IgD-negative memory B cell (primary cell): ENCODE measurements at regions not wholly inside any gene's neighbourhood (a gene's known extent, or its start where the extent isn't known, plus 50 kb on each side); places are given as distances from the start of the nearest gene placed in this dataset.

Experiments
- H3K27ac Mint-ChIP-seq, 3 donors: one replicate each; pipeline ENCODE4 v1.8.0; 2020 to 2022; ENCODE audit warnings: mild to moderate bottlenecking in 3 of 3, mixed read lengths in 3 of 3, moderate library complexity in 1 of 3
- H3K27me3 Mint-ChIP-seq: one replicate; pipeline ENCODE4 v1.8.0; 2021; ENCODE audit warnings: mixed read lengths
- H3K36me3 Mint-ChIP-seq: one replicate; pipeline ENCODE4 v1.8.0; 2020; ENCODE audit warnings: mild to moderate bottlenecking, mixed read lengths
- H3K4me1 Mint-ChIP-seq, 3 donors: one replicate each; pipeline ENCODE4 v1.8.0; 2020 to 2022; ENCODE audit warnings: mixed read lengths in 3 of 3, mild to moderate bottlenecking in 1 of 3
- H3K4me3 Mint-ChIP-seq, 4 donors: one replicate each; pipeline ENCODE4 v1.8.0; 2020 to 2022; ENCODE audit warnings: mild to moderate bottlenecking in 4 of 4, mixed read lengths in 4 of 4, moderate library complexity in 3 of 4
- H3K9me3 Mint-ChIP-seq, 3 donors: one replicate each; pipeline ENCODE4 v1.8.0; 2020 to 2021; ENCODE audit warnings: mixed read lengths in 3 of 3, mild to moderate bottlenecking in 1 of 3

DNA sequence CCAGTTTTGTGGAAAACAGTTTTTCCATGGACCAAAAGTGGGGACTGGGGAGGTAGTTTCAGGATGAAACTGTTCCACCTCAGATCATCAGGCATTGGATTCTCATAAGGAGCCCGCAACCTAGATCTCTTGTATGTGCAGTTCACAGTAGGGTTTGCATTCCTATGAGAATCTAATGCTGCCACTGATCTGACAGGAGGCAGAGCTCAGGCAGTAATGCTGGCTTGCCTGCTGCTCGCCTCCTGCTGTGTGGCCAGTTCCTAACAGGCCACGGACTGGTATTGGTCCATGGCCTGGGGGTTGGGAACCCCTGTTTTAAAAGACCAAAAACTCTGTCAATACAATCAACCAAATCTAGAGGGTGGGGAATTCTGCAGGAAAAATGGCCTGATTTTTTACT is 100.0 kb upstream of the EOLA2 start:
- Mint-ChIP-seq H3K27me3 (no peaks in the 10 kb centered on the region), H3K36me3 (peaks cover 3% of the 10 kb centered on the region), H3K9me3 (peaks cover 0 to 3% (median 2%) of the 10 kb centered on the region in 3 donors), H3K27ac (no peak overlapping the region), H3K4me3 (no peak overlapping the region), H3K4me1 (no peaks in the 10 kb centered on the region)

DNA sequence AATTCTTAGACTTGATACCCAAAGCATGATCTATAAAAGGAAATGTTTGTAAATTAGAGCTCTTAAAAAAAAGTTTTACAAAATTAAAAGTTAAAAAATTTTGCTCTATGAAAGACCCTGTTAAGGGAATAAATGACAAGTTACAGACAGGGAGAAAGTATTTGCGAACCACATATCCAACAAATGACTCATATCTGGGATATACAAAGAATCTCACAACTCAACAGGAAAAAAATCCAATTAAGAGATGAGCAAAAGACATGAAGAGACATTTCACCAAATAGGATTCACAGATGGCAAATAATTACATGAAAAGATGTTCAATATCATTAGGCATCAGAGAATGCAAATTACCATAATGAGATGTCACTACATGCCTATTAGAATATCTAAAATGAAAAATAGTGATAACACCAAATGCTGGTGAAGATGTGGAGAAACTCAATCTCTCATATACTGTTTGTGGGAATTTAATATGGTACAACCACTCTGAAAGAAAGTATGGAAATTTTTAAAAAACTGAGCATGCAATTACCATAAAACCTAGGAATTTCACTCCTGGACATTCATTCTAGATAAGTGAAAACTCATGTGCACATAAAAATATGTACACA is 100.8 kb upstream of the EOLA2 start:
- H3K27ac Mint-ChIP-seq: no peak overlapping the region
- no peaks in the 10 kb centered on the region for H3K27me3 Mint-ChIP-seq
- peaks cover 3% of the 10 kb centered on the region for H3K36me3 Mint-ChIP-seq
- peaks cover 0 to 6% (median 2%) of the 10 kb centered on the region in 3 donors for H3K9me3 Mint-ChIP-seq
- no peak overlapping the region for H3K4me3 Mint-ChIP-seq
- no peaks in the 10 kb centered on the region for H3K4me1 Mint-ChIP-seq

DNA sequence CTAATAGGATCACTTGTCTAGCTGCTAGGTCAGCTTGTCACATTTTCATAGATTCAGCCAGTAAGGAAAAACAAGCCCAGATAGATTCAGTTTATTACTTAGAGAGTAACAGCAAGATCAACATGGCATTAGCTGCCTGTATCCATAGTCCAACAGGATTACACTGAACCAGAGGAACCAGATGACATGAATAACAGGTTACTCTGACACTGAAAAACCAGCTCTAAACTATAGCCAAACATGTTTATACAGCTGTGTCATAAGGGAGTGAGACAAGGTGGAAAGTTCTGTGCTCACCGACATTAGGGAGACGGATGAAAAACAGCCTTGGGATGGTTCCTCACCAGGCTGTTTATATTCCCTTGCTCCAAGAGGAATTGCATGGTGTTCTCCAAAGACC is 102.9 kb upstream of the EOLA2 start:
- Mint-ChIP-seq H3K4me1 (peaks cover 0 to 1% (median 0%) of the 10 kb centered on the region in 3 donors), H3K36me3 (peaks cover 4% of the 10 kb centered on the region), H3K4me3 (no peak overlapping the region)

DNA sequence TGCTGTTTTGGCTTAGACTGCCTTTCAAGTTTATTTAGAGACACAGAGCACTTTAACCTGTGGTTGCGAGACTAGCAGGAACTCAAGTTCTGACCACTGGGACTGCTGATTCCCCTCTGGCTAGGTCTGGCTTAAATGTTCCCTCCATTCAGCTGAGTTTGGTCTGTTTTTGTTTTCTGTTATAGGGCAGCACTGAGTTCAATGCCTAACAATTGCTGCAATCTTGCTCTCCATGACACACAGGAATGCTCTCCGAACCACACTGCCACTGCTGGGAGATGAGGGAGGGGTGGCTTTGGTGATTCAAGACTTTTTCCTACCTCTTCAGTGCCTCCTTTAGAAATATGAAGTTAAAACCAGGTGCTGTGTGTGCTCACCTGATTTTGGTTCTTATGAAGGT is 106.3 kb upstream of the EOLA2 start:
- Mint-ChIP-seq H3K27me3 (peaks cover 5% of the 10 kb centered on the region), H3K9me3 (peaks cover 3 to 6% (median 4%) of the 10 kb centered on the region in 3 donors), H3K4me1 (peaks cover 0 to 1% (median 0%) of the 10 kb centered on the region in 3 donors), H3K4me3 (no peak overlapping the region), H3K27ac (no peak overlapping the region), H3K36me3 (peaks cover 4% of the 10 kb centered on the region)

More for the DNA sequence above, 102.9 kb upstream of the EOLA2 start:
- no peak overlapping the region for H3K27ac Mint-ChIP-seq
- H3K27me3 Mint-ChIP-seq: peaks cover 3% of the 10 kb centered on the region
- peaks cover 4 to 6% (median 4%) of the 10 kb centered on the region in 3 donors for H3K9me3 Mint-ChIP-seq

DNA sequence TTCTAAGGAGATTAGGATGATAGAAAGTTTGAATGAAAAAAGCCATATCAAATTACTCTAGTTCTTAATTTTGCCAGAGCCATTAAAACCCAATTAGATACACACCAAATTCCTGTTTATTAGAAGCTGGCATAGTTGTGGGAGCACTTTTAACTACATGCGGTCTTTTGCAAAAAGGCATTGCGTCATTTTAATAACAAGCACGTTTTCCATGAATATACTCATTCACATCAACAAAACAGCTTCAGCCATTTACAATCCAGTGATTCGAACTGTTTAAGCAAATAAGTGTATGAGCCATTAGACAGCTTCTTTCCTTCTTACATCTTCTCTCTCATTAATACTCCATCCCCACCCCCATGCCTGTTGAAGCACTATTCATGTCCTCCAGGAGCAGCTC is 109.5 kb upstream of the EOLA2 start:
- no peak overlapping the region for H3K4me3 Mint-ChIP-seq
- H3K9me3 Mint-ChIP-seq: peaks cover 3 to 6% (median 4%) of the 10 kb centered on the region in 3 donors
- no peak overlapping the region for H3K27ac Mint-ChIP-seq
- H3K4me1 Mint-ChIP-seq: peaks cover 0 to 1% (median 0%) of the 10 kb centered on the region in 3 donors
- peaks cover 5% of the 10 kb centered on the region for H3K27me3 Mint-ChIP-seq
- peaks cover 1% of the 10 kb centered on the region for H3K36me3 Mint-ChIP-seq

DNA sequence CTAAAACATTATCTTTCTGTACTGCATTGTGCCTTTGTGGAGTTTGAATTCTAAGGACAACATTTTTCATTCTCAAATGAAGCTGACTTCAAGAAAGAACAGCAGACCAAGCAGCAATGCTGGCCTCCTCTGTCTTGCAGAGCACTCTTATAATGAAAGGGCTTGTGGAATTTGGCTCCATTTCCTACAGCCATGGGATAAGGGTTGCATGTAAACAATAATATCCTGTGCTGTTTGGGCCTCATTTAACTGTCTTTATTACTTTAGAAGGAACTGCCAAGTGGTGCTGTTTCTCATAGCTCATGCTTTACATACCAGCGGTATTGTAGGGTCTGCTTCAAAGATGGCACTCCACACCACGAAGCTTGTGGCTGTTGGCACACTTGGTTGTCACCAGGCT is 111.4 kb upstream of the EOLA2 start:
- Mint-ChIP-seq H3K9me3 (peaks cover 0 to 6% (median 3%) of the 10 kb centered on the region in 3 donors), H3K36me3 (peaks cover 1% of the 10 kb centered on the region), H3K27me3 (peaks cover 5% of the 10 kb centered on the region), H3K4me1 (peaks cover 0 to 1% (median 0%) of the 10 kb centered on the region in 3 donors), H3K4me3 (no peak overlapping the region), H3K27ac (no peak overlapping the region)

DNA sequence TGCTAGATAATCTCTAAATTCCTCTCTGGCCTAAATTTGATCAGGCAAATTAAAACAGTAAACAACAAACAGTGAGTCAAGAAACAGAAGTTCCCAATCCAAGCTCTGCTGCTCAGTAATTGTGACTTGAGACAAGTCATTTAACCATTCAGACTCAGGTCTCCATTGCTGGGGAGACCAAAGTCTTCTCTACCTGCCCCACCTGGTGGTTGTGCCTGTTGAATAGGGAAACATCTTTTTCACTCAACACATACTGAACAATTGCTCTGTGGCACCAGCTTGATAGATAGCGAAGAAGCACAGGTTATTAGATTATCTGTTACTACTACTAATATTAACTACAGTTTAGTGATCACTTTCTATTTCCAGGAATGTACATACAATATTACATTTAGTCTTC is 112.1 kb upstream of the EOLA2 start:
- H3K9me3 Mint-ChIP-seq: peaks cover 0 to 3% (median 2%) of the 10 kb centered on the region in 3 donors
- H3K27ac Mint-ChIP-seq: no peak overlapping the region
- H3K36me3 Mint-ChIP-seq: no peaks in the 10 kb centered on the region
- peaks cover 2% of the 10 kb centered on the region for H3K27me3 Mint-ChIP-seq
- H3K4me3 Mint-ChIP-seq: no peak overlapping the region
- no peaks in the 10 kb centered on the region for H3K4me1 Mint-ChIP-seq

DNA sequence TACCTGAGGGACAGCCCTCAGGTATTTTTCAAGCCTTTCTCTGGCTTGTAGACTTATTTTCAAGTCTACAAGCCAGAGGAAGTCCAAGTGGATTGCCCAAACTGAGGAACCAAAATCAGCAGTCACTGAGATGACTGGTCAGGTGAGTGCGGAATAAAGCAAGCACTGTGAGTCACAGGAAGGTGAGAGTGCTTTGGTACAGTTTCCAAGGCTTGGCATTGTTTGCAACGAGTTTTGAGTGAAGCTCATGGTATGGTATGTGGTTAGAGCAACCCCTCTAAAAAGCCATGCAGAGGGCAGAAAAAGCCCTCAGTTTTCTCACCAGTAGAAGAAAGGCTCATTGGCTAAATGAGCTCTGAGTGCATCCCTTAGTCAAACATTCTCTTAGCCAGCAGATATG is 112.8 kb upstream of the EOLA2 start:
- no peak overlapping the region for H3K4me3 Mint-ChIP-seq
- H3K36me3 Mint-ChIP-seq: no peaks in the 10 kb centered on the region

DNA sequence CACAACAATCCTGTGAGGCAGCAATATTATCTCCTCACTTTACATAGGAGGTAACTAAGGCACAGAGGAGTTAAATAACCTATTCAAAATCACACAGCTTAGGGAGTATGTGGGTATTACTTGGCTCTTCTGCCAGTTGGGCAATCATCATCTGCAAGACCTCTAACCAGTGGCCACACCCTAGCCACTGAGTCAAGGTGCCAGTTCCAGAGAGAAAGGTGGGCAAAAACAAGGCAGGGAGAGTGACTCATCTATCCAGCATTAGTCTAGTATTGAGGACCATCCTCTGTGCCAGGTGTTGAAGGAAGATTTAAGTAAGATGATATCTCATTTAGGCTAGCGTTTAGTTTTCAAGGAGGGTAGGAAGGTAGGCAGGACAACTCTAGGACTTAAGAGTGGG is 113.9 kb upstream of the EOLA2 start:
- no peaks in the 10 kb centered on the region for H3K9me3 Mint-ChIP-seq
- peaks cover 2% of the 10 kb centered on the region for H3K27me3 Mint-ChIP-seq
- no peaks in the 10 kb centered on the region for H3K4me1 Mint-ChIP-seq
- H3K36me3 Mint-ChIP-seq: no peaks in the 10 kb centered on the region
- H3K27ac Mint-ChIP-seq: no peak overlapping the region
- H3K4me3 Mint-ChIP-seq: no peak overlapping the region

More for the DNA sequence above, 112.8 kb upstream of the EOLA2 start:
- H3K9me3 Mint-ChIP-seq: peaks cover 0 to 1% (median 0%) of the 10 kb centered on the region in 3 donors
- no peak overlapping the region for H3K27ac Mint-ChIP-seq
- no peaks in the 10 kb centered on the region for H3K4me1 Mint-ChIP-seq
- peaks cover 2% of the 10 kb centered on the region for H3K27me3 Mint-ChIP-seq

DNA sequence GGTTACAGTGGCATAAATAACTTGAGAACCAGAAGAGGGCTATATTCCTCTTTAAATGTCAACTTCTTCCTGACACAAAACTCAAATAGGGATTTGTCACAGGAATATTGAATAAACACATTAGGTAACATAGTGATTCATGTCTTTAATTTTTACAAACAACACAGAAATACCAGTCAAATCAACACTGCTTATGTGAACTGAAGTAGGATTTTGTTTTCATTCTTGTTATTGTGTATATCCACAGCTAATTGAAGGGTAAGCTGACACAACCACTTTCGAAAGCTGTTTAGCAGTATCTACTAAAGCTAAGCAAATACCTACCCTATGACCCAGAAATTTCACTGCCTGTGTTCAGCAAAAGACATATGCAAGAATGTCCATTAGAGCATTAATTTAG is 120.4 kb upstream of the EOLA2 start:
- no peak overlapping the region for H3K4me3 Mint-ChIP-seq
- H3K4me1 Mint-ChIP-seq: no peaks in the 10 kb centered on the region
- peaks cover 2% of the 10 kb centered on the region for H3K27me3 Mint-ChIP-seq
- H3K9me3 Mint-ChIP-seq: peaks cover 0 to 2% (median 0%) of the 10 kb centered on the region in 3 donors
- H3K27ac Mint-ChIP-seq: no peak overlapping the region
- H3K36me3 Mint-ChIP-seq: no peaks in the 10 kb centered on the region

DNA sequence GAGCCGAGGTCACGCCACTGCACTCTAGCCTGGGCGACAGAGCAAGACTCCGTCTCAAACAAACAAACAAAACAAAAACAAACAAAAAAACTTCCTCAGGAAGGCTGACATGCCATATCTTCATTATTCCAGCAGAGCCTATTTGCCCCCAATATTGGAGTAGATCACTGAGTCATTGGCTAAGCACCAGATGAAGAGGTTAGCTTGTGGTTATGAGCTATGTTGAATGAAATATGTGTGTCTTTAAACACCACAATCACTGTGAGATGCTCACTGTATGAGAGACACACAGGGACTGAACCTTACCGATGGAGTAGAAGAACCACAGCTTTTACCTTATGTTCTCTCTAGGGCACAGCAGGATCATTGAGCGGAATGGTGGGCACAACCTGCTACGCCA is 122.1 kb upstream of the EOLA2 start:
- Mint-ChIP-seq H3K36me3 (no peaks in the 10 kb centered on the region), H3K4me1 (no peaks in the 10 kb centered on the region), H3K27ac (no peak overlapping the region), H3K4me3 (no peak overlapping the region), H3K27me3 (peaks cover 2% of the 10 kb centered on the region), H3K9me3 (peaks cover 0 to 2% (median 0%) of the 10 kb centered on the region in 3 donors)

DNA sequence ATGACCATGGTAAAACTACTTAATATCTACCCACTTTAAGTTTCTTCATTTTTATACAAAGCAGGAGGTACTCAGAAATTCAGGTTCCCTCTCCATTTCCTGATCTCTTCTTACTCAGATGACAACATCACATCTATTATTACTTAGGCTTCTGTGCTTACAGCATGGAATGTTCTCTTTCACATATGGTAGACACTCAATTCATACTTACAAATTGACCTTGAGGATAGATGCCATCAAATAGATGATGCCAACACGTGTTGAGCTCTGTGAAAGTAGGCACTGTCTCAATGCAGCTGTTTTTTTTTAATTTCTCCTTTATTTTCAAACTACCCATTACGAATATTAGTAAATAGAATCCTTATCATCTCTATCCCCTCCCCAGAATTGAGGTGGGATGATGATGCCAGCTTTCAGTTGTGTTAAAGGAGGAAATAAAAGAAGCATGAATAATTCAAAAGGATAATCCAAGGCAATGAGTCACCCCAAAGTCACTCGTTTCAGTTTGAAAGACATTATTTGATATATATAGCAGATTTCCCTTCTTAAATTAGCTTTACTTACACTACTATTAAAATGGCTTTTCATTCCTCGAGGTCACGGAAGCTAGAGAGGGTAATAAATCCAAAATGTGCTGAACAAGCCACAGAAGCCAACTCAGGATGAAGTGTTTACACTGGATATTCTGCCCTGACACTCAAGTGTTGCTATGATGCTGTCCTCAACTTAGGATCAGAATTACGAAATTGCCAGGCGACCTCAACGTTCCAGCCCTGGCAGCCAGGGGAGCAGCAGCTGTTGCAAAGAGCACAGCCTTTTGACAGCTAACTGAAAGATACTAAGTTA is 124.2 kb upstream of the EOLA2 start:
- H3K9me3 Mint-ChIP-seq: peaks cover 0 to 2% (median 0%) of the 10 kb centered on the region in 3 donors
- H3K4me3 Mint-ChIP-seq: no peak overlapping the region
- peaks cover 2% of the 10 kb centered on the region for H3K27me3 Mint-ChIP-seq
- no peaks in the 10 kb centered on the region for H3K4me1 Mint-ChIP-seq
- H3K27ac Mint-ChIP-seq: no peak overlapping the region
- no peaks in the 10 kb centered on the region for H3K36me3 Mint-ChIP-seq

DNA sequence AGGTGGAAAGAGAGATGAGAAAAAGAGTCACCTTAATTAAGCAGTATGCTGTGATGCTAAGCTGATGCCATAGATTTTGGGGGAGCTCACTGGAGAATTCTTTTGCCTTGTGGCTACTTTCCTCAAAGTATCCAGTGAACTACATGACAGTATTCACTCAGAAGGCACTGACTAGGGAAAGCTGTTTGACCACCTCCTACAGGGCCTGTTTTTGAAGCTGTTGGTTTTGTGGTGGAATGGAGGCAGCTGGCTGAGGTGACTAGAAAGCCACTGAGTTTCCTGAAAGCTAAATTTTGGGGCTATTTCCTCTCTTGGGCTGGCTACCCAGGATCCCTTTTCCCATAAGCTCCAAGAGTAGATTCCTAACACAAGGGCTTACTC is 124.8 kb upstream of the EOLA2 start:
- Mint-ChIP-seq H3K27me3 (peaks cover 2% of the 10 kb centered on the region), H3K4me3 (no peak overlapping the region), H3K4me1 (no peaks in the 10 kb centered on the region), H3K9me3 (peaks cover 0 to 2% (median 0%) of the 10 kb centered on the region in 3 donors), H3K27ac (no peak overlapping the region), H3K36me3 (no peaks in the 10 kb centered on the region)

DNA sequence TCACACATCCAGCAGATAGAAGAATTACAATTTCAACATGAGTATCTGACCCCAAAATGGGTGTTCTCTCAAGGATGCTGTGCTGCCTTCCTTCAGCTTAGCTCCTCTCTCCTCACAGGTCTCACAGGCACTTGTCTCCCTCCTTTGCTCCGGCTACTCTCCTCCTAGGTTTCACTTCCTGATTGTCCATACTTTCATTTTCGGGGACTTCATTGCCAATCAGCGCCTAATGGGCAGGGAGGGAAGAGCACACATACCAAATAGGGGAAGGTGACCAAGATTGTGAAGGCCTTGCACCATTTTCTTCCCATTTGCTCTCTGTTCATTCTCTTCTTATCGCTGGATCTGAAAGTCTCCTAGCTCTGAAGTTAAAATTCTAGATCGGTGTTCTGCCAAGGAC is 125.4 kb upstream of the EOLA2 start:
- H3K4me1 Mint-ChIP-seq: no peaks in the 10 kb centered on the region
- H3K36me3 Mint-ChIP-seq: no peaks in the 10 kb centered on the region
- peaks cover 2% of the 10 kb centered on the region for H3K27me3 Mint-ChIP-seq
- H3K27ac Mint-ChIP-seq: no peak overlapping the region
- no peak overlapping the region for H3K4me3 Mint-ChIP-seq
- H3K9me3 Mint-ChIP-seq: peaks cover 0 to 2% (median 0%) of the 10 kb centered on the region in 3 donors

DNA sequence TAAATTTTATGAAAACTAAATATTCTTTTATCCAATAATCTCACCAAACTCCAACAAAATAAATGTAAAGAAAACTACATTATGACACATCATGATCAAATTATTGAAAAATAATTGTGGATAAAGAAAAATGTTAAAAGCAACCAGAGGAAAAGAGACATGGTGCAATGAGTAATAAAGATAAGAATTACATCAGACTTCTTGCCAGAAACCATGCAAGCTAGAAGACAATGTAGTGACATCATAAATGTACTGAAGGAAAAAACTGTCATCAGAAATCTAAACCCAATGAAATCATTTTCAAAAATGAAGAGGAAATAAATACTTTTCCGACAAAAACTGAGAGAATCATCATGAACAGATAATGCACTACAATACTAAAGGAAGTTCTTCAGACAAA is 135.9 kb upstream of the EOLA2 start:
- Mint-ChIP-seq H3K27me3 (peaks cover 2% of the 10 kb centered on the region), H3K27ac (no peak overlapping the region), H3K36me3 (no peaks in the 10 kb centered on the region), H3K9me3 (no peaks in the 10 kb centered on the region), H3K4me1 (no peaks in the 10 kb centered on the region), H3K4me3 (no peak overlapping the region)

DNA sequence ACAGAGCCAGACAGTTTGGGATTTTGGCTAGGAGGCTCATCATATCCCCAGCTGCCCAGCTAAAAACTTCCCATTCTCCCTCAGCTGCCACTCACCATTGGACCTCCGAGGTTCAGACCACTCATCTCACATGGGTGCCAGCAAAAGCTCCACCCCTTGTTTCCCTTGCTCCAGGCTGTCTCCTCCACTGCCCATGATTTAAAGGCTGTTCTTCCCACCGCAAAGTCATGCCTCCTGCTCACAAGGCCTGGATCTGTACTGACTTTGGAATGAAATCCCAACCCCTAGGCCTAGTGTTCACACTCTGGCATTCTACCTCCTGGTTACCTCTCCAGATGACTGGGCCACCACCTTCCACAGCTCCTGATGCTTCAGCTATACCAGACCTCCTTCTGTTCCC is 142.2 kb upstream of the EOLA2 start:
- Mint-ChIP-seq H3K4me3 (no peak overlapping the region), H3K4me1 (peaks cover 0 to 2% (median 0%) of the 10 kb centered on the region in 3 donors), H3K27me3 (no peaks in the 10 kb centered on the region), H3K9me3 (no peaks in the 10 kb centered on the region), H3K36me3 (no peaks in the 10 kb centered on the region), H3K27ac (no peak overlapping the region)
